Pancreas (tissue), 10 donors: ENCODE measurements at regions not wholly inside any gene's neighbourhood (a gene's known extent, or its start where the extent isn't known, plus 50 kb on each side); places are given as distances from the start of the nearest gene placed in this dataset.

Experiments used
- ATAC-seq, 4 donors: fragments of 200-7000 bp; cut with Tn5 transposase; one replicate each; pipeline versions ENCODE4 v1.8.0 to v1.9.1; 2020; ENCODE audit warnings: mild to moderate bottlenecking in 4 of 4, moderate library complexity in 4 of 4
- DNase-seq, 6 donors: peaks; one replicate each; pipeline ENCODE4 v3.0.0-alpha.2; 2020
- FAIRE-seq: peaks from 2 replicates; lab custom pipeline; 2012; peaks lifted over from hg19 to GRCh38; lab: Jason Lieb, UNC
- H3K27ac ChIP-seq, 4 donors: fragments of 200-600 bp; sonication (generic); 1 replicate in 3 of 4; 2 replicates in 1 of 4; pipeline versions ENCODE4 v1.5.0 to v1.8.0; 2020
- H3K27me3 ChIP-seq, 4 donors: fragments of 200-600 bp; one replicate each; pipeline ENCODE4 v1.8.0; 2021
- H3K36me3 ChIP-seq, 3 donors: fragments of 200-600 bp; sonication (generic) in 1 of 3; one replicate each; pipeline versions ENCODE4 v1.5.0 to v1.8.0; 2020 to 2021
- H3K4me1 ChIP-seq, 3 donors: fragments of 200-600 bp; one replicate each; pipeline ENCODE4 v1.8.0; 2021
- H3K4me3 ChIP-seq, 4 donors: fragments of 200-600 bp; sonication (generic) in 2 of 4; one replicate each; pipeline versions ENCODE4 v1.5.0 to v1.8.0; 2020 to 2021
- H3K9me3 ChIP-seq, 4 donors: fragments of 200-600 bp; one replicate each; pipeline ENCODE4 v1.8.0; 2021
- WGBS, 2 donors: extraction: QIAGEN DNeasy Blood & Tissue Kit; methylation state at CpG; one replicate each; pipeline ENCODE4 v1.1.7; 2013; 5-methylcytosine and 5-hydroxymethylcytosine counted together
- intact Hi-C, 3 donors: fragments of 100-400 bp; cut with DNase I; formaldehyde crosslinking; loops; one replicate each; pipeline versions ENCODE4 v1.11.1 to v1.14.2; 2022
- TF ChIP-seq, protein P1 (sequence below), 4 donors: fragments of 200-600 bp; sonication (generic) in 3 of 4; IDR thresholded peaks; one replicate each; pipeline versions ENCODE4 v1.5.0 to v1.8.0; 2021; ENCODE audit warnings: antibody characterized with exemption in 4 of 4
- donor health status: healthy with polysubstance abuse.
- donor health status: DM: no; HTN: no; CAD: no; lungs with moderate emphysema.
- donor health status: DM: no; HTN: no; CAD: no.
- donor health status: control.
- donor health status: control.
- donor health status: Bipolar disorder and iron deficiency.
- donor health status: DM: yes; HTN: yes; CAD: no.
- donor health status: DM: no; HTN: no; CAD: no.
- donor health status: DM: no; HTN: no; CAD: no.
- donor health status: DM: yes; HTN: yes; CAD: no.

DNA sequence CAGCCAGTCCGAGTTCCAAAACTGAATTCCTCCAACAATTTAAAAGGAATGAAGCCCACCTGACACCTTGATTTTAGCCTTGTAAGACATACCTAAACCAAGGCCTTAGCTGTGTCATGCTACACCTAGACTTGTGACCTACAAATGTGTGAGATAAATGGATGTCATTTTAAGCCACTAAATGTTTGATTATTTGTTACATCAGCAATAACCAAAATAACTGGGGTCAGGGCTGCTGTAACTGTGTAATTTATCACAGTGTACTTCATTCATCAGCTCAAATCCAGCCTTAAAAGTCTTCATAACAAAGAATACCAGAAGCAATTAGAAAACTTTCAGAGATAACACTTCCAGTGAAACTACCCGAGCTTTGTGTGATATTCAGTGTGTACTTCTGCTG, 673.0 kb upstream of the ANO3 start:
- intact Hi-C loops: no loop called here
- ATAC-seq (no peak), FAIRE-seq (no peak), DNase-seq (no peak)
- TF ChIP-seq, protein P1, sequence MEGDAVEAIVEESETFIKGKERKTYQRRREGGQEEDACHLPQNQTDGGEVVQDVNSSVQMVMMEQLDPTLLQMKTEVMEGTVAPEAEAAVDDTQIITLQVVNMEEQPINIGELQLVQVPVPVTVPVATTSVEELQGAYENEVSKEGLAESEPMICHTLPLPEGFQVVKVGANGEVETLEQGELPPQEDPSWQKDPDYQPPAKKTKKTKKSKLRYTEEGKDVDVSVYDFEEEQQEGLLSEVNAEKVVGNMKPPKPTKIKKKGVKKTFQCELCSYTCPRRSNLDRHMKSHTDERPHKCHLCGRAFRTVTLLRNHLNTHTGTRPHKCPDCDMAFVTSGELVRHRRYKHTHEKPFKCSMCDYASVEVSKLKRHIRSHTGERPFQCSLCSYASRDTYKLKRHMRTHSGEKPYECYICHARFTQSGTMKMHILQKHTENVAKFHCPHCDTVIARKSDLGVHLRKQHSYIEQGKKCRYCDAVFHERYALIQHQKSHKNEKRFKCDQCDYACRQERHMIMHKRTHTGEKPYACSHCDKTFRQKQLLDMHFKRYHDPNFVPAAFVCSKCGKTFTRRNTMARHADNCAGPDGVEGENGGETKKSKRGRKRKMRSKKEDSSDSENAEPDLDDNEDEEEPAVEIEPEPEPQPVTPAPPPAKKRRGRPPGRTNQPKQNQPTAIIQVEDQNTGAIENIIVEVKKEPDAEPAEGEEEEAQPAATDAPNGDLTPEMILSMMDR (IDR thresholded peaks at IDR 0.05): no peak
- H3K4me1 ChIP-seq: no peaks in the 10 kb centered on the region
- H3K9me3 ChIP-seq: no peaks in the 10 kb centered on the region
- no peaks in the 10 kb centered on the region for H3K27me3 ChIP-seq
- H3K27ac ChIP-seq: no peak overlapping the region
- no peaks in the 10 kb centered on the region for H3K36me3 ChIP-seq
- 18 to 22% methylated on average over 2 of the region's 2 CpGs for WGBS, 2 donors
- H3K4me3 ChIP-seq: no peak overlapping the region

DNA sequence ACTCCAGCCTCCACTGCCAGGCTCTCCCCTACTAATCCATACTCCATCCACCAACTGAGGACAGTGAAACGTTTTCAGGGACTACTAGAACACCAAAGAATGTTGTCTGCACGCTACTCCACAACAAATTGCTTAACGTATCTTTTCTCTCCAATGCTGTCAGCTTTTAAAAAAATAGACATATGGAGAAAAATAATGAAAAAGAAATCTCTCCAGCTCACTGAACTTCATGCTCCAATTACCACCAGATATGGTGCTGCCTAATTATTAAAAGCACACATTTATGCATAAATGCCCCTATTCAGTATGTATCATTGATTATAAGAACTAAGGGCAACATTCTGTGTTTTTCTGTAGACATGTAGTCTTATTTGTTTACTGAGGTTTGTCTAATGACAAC, 672.2 kb upstream of the ANO3 start:
- no peak overlapping the region for H3K27ac ChIP-seq
- H3K36me3 ChIP-seq: no peaks in the 10 kb centered on the region
- H3K9me3 ChIP-seq: no peaks in the 10 kb centered on the region
- 32 to 39% methylated on average over 3 of the region's 3 CpGs for WGBS, 2 donors
- H3K4me1 ChIP-seq: no peaks in the 10 kb centered on the region
- intact Hi-C loops: no loop called here
- TF ChIP-seq, protein P1 (IDR thresholded peaks at IDR 0.05): no peak
- no peak overlapping the region for H3K4me3 ChIP-seq
- FAIRE-seq: no peak
- ATAC-seq: no peak
- DNase-seq: no peak
- no peaks in the 10 kb centered on the region for H3K27me3 ChIP-seq

DNA sequence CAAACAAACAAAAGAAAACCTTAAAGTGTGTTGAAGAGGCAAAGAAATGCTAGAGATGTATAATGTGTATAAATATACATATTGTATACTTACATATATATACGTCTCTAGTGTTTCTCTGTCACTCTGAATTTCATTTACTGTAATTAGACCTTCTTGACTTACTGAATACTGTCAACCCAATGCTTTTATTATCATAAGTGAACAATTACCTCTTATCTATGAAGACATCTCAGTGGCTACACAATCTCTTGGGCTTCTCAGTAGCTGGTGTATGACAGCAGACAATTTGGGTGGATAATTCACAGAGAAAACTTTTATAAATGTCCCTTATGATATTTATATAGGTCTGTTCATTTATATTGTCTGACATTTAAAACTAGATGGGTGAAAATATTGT, 664.1 kb upstream of the ANO3 start:
- intact Hi-C loops: no loop called here
- WGBS, 2 donors: 61 to 86% methylated on average over 1 of the region's 1 CpG

DNA sequence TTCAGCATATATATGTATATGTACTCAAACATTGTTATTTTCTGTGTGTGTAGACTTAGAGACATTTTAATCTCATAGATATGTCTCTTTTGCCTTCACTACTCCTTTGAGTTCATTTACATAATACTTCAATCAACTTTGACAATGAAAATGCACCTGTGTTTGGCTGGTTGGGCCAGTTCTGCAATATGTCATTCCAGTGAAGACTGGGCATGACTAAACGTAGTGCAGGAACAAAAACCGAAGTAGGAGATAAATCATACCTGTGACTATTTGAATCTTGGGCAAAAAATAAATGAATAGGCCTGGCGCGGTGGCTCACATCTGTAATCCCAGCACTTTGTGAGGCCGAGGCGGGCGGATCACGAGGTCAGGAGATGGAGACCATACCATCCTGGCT, 640.0 kb upstream of the ANO3 start:
- DNase-seq: no peak
- H3K9me3 ChIP-seq: no peaks in the 10 kb centered on the region
- no peaks in the 10 kb centered on the region for H3K36me3 ChIP-seq
- intact Hi-C loops: no loop called here
- no peaks in the 10 kb centered on the region for H3K4me1 ChIP-seq
- TF ChIP-seq, protein P1 (IDR thresholded peaks at IDR 0.05): no peak
- no peak overlapping the region for H3K4me3 ChIP-seq
- FAIRE-seq: no peak
- ATAC-seq: no peak
- H3K27ac ChIP-seq: no peak overlapping the region
- H3K27me3 ChIP-seq: no peaks in the 10 kb centered on the region
- 68 to 78% methylated on average over 8 of the region's 8 CpGs for WGBS, 2 donors

More for the DNA sequence above, 664.1 kb upstream of the ANO3 start:
- Histone ChIP-seq H3K4me3 (no peak overlapping the region), H3K9me3 (no peaks in the 10 kb centered on the region), H3K27me3 (no peaks in the 10 kb centered on the region), H3K36me3 (no peaks in the 10 kb centered on the region), H3K4me1 (no peaks in the 10 kb centered on the region), H3K27ac (no peak overlapping the region)
- ATAC-seq: no peak
- no peak for FAIRE-seq
- TF ChIP-seq, protein P1 (IDR thresholded peaks at IDR 0.05): no peak
- no peak for DNase-seq

DNA sequence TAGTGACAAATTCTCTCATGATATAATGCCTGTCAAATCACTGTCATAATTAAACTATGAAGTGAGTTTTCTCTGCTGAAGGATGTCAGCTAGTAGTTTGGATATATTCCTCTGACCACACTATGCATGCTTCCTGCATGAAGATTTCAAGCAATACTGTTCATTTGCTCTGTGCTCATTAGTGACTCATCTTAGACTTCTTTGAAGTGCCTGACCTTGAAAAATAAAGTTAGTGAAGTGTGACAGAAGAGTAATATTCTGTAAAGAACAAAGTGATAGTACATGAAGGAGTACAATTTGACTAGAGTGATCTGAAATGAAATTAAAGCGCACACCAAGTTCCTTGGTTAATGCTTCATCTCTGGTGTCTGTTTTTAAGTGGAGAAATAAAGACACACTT, 629.5 kb upstream of the ANO3 start:
- Histone ChIP-seq H3K36me3 (no peaks in the 10 kb centered on the region), H3K4me3 (no peak overlapping the region), H3K4me1 (no peaks in the 10 kb centered on the region), H3K27me3 (no peaks in the 10 kb centered on the region), H3K27ac (no peak overlapping the region), H3K9me3 (no peaks in the 10 kb centered on the region)
- TF ChIP-seq, protein P1 (IDR thresholded peaks at IDR 0.05): no peak
- no peak for DNase-seq
- intact Hi-C loops: no loop called here
- no peak for ATAC-seq
- FAIRE-seq: no peak
- 90 to 92% methylated on average over 1 of the region's 1 CpG for WGBS, 2 donors
